Mesodermal cell (in vitro differentiated cells): ENCODE measurements at regions not wholly inside any gene's neighbourhood (a gene's known extent, or its start where the extent isn't known, plus 50 kb on each side); places are given as distances from the start of the nearest gene placed in this dataset.
"Not testable (repeated sequence)": the region's sequence is repeated elsewhere in the genome, so short reads cannot be mapped to it uniquely, and the experiment has no call there.

Experiments used
- H3K27ac ChIP-seq: 2 replicates; pipeline ENCODE4 v1.7.0; 2013; ENCODE audit warnings: mild to moderate bottlenecking, low read depth, low read length, moderate library complexity; ENCODE audit not compliant: severe bottlenecking
- H3K36me3 ChIP-seq: 2 replicates; pipeline ENCODE4 v1.7.1; 2013; ENCODE audit warnings: mild to moderate bottlenecking, low read length, moderate library complexity; ENCODE audit not compliant: control insufficient read depth, insufficient read depth
- H3K4me1 ChIP-seq: one replicate; pipeline ENCODE4 v1.7.1; 2013; ENCODE audit warnings: mild to moderate bottlenecking, low read length; ENCODE audit not compliant: insufficient read depth, control insufficient read depth, poor library complexity, severe bottlenecking
- H3K4me3 ChIP-seq: 2 replicates; pipeline ENCODE4 v1.7.0; 2013; ENCODE audit warnings: low read length, control low read depth, mild to moderate bottlenecking; ENCODE audit not compliant: insufficient read depth, poor library complexity, severe bottlenecking; ENCODE audit errors: extremely low read depth
- H3K9me3 ChIP-seq: 2 replicates; pipeline ENCODE4 v1.7.1; 2013; ENCODE audit warnings: mild to moderate bottlenecking, low read length, moderate library complexity; ENCODE audit not compliant: control insufficient read depth
- WGBS, 2 experiments: methylation state at CpG; one replicate each; pipeline ENCODE4 v1.1.5; 2013; ENCODE audit warnings: missing lambda C conversion rate in 2 of 2; ENCODE audit not compliant: insufficient coverage in 2 of 2; 5-methylcytosine and 5-hydroxymethylcytosine counted together

GRCh38 chr5:100142607-100143006 is 392.6 kb upstream of the FAM174A start:
- Histone ChIP-seq H3K9me3 (no peaks in the 10 kb centered on the region), H3K27ac (no peak overlapping the region)

GRCh38 chr5:100131161-100131560 is 404.0 kb upstream of the FAM174A start:
- 100% methylated on average over 1 of the region's 1 CpG; no CpG with 5 or more reads in 1 of the 2 experiments for WGBS, 2 experiments
- no peak overlapping the region for H3K4me3 ChIP-seq
- H3K36me3 ChIP-seq, result no peaks in the 10 kb centered on the region
- no peaks in the 10 kb centered on the region for H3K4me1 ChIP-seq
- H3K27ac ChIP-seq, result no peak overlapping the region
- no peaks in the 10 kb centered on the region for H3K9me3 ChIP-seq

More at GRCh38 chr5:100142607-100143006, 392.6 kb upstream of the FAM174A start:
- H3K4me1 ChIP-seq, result no peaks in the 10 kb centered on the region
- H3K36me3 ChIP-seq, result no peaks in the 10 kb centered on the region
- H3K4me3 ChIP-seq, result no peak overlapping the region

GRCh38 chr5:100130307-100130706 is 404.9 kb upstream of the FAM174A start:
- Histone ChIP-seq H3K4me3 (no peak overlapping the region), H3K36me3 (no peaks in the 10 kb centered on the region), H3K4me1 (no peaks in the 10 kb centered on the region), H3K27ac (no peak overlapping the region), H3K9me3 (no peaks in the 10 kb centered on the region)

- H3K4me1 ChIP-seq, result no peaks in the 10 kb centered on the region
- H3K9me3 ChIP-seq, result no peaks in the 10 kb centered on the region
- no peaks in the 10 kb centered on the region for H3K36me3 ChIP-seq
- H3K4me3 ChIP-seq, result no peak overlapping the region
- H3K27ac ChIP-seq, result no peak overlapping the region
- WGBS, 2 experiments, result no CpG with 5 or more reads among the region's 1 CpG
Measured at GRCh38 chr5:100119903-100120302, 415.3 kb upstream of the FAM174A start.

GRCh38 chr5:100110497-100110896 is 424.7 kb upstream of the FAM174A start:
- Histone ChIP-seq H3K27ac (no peak overlapping the region), H3K36me3 (no peaks in the 10 kb centered on the region), H3K4me1 (no peaks in the 10 kb centered on the region), H3K4me3 (no peak overlapping the region), H3K9me3 (no peaks in the 10 kb centered on the region)
- whole genome bisulfite sequencing, 2 experiments, result 80 to 90% methylated on average over 2 of the region's 2 CpGs

- WGBS, 2 experiments, result 67 to 91% methylated on average over 1 of the region's 3 CpGs
- Histone ChIP-seq H3K9me3 (no peaks in the 10 kb centered on the region), H3K4me3 (no peak overlapping the region), H3K36me3 (no peaks in the 10 kb centered on the region), H3K4me1 (no peaks in the 10 kb centered on the region), H3K27ac (no peak overlapping the region)
Measured at GRCh38 chr5:100108883-100109282, 426.3 kb upstream of the FAM174A start.

- not testable (repeated sequence) for H3K4me1 ChIP-seq, H3K9me3 ChIP-seq, H3K27ac ChIP-seq, H3K36me3 ChIP-seq, H3K4me3 ChIP-seq
- WGBS, 2 experiments, result no CpG with 5 or more reads among the region's 1 CpG
Measured at GRCh38 chr5:100103592-100104119, 431.5 kb upstream of the FAM174A start.

- not testable (repeated sequence) for H3K9me3 ChIP-seq, H3K27ac ChIP-seq, H3K4me3 ChIP-seq, H3K36me3 ChIP-seq, H3K4me1 ChIP-seq
- WGBS, 2 experiments, result no CpG with 5 or more reads among the region's 2 CpGs
Measured at GRCh38 chr5:100101466-100101865, 433.7 kb upstream of the FAM174A start.

GRCh38 chr5:100096328-100096727 is 438.8 kb upstream of the FAM174A start:
- H3K4me1 ChIP-seq, H3K9me3 ChIP-seq, H3K4me3 ChIP-seq, H3K36me3 ChIP-seq, H3K27ac ChIP-seq: not testable (repeated sequence)

GRCh38 chr5:100080703-100081102 is 454.5 kb upstream of the FAM174A start:
- H3K27ac ChIP-seq, H3K4me1 ChIP-seq, H3K9me3 ChIP-seq, H3K36me3 ChIP-seq, H3K4me3 ChIP-seq: not testable (repeated sequence)
- no CpG with 5 or more reads among the region's 3 CpGs for WGBS, 2 experiments

GRCh38 chr5:100079163-100079562 is 456.0 kb upstream of the FAM174A start:
- not testable (repeated sequence) for H3K4me3 ChIP-seq, H3K4me1 ChIP-seq, H3K27ac ChIP-seq, H3K36me3 ChIP-seq, H3K9me3 ChIP-seq
- 80% methylated on average over 1 of the region's 1 CpG; no CpG with 5 or more reads in 1 of the 2 experiments for WGBS, 2 experiments

- H3K4me1 ChIP-seq, H3K4me3 ChIP-seq, H3K27ac ChIP-seq, H3K36me3 ChIP-seq, H3K9me3 ChIP-seq: not testable (repeated sequence)
- WGBS, 2 experiments, result no CpG with 5 or more reads among the region's 17 CpGs
Measured at GRCh38 chr5:100066020-100066419, 469.2 kb upstream of the FAM174A start.
